ENCODE measurements at regions not wholly inside any gene's neighbourhood (a gene's known extent, or its start where the extent isn't known, plus 50 kb on each side); places are given as distances from the start of the nearest gene placed in this dataset.

DNA sequence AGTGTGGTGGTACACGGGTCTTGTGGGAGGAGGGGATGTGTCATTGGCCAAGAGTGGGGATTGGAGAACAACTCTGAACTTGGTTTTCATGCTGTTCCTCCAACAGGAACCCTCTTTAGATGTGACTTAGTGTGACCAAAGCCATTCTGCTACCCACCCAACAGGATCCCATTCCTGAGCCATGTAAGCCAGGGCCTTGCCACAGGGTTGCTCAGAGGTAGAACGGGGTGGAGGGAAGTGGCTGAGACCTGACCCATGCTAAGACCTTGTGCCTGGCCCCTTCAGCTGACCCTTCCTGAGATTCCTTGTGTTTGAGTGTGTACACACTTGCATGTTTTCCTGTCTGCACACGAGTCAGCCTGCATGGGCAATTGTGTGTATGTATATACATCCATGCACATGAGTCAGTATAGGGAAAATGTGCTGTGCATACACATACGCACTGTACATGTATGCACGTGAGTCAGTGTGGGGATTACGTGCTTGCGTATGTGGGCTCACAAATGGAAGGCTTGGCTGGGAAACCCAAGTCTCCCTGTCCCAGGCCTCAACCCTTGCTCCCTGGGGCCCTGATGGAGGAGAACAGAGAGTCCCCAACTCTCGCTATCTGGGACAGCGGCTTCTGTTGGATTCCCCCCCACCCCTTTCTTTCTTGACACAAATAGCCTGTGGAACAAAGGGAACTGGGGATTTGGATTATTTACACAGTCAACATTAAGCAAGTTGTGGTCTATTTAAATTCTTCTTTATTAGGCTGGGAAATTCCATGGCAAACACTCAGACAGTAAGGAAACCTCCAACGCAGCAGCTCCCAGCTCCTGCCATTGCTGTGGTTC, 339.8 kb downstream of the DYSF start:
- TF ChIP-seq, protein P1, sequence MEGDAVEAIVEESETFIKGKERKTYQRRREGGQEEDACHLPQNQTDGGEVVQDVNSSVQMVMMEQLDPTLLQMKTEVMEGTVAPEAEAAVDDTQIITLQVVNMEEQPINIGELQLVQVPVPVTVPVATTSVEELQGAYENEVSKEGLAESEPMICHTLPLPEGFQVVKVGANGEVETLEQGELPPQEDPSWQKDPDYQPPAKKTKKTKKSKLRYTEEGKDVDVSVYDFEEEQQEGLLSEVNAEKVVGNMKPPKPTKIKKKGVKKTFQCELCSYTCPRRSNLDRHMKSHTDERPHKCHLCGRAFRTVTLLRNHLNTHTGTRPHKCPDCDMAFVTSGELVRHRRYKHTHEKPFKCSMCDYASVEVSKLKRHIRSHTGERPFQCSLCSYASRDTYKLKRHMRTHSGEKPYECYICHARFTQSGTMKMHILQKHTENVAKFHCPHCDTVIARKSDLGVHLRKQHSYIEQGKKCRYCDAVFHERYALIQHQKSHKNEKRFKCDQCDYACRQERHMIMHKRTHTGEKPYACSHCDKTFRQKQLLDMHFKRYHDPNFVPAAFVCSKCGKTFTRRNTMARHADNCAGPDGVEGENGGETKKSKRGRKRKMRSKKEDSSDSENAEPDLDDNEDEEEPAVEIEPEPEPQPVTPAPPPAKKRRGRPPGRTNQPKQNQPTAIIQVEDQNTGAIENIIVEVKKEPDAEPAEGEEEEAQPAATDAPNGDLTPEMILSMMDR (IDR thresholded peaks at IDR 0.05), result no peak
- H3K27me3 ChIP-seq (ENCODE audit: insufficient read depth in 3 of 3, low read length in 2 of 3), result no peaks in the 10 kb centered on the region
- no peaks in the 10 kb centered on the region for H3K36me3 ChIP-seq (ENCODE audit: insufficient read depth in 1 of 2, low read depth in 1 of 2)
- intact Hi-C loops (cut with DNase I), result loop anchor here in 1 of 2 donors (10.0 kb wide), 1 partner anchor 188 kb away; no protein-coding TSS in a partner anchor
- H3K27ac ChIP-seq, result no peak overlapping the region
- ATAC-seq (no peak), DNase-seq (no peak)
- 91 to 93% (median 92%) methylated on average over 10 of the region's 10 CpGs for WGBS, 3 donors
- no peaks in the 10 kb centered on the region for H3K4me1 ChIP-seq
- H3K4me3 ChIP-seq, result no peak overlapping the region
- H3K9me3 ChIP-seq, result no peaks in the 10 kb centered on the region

DNA sequence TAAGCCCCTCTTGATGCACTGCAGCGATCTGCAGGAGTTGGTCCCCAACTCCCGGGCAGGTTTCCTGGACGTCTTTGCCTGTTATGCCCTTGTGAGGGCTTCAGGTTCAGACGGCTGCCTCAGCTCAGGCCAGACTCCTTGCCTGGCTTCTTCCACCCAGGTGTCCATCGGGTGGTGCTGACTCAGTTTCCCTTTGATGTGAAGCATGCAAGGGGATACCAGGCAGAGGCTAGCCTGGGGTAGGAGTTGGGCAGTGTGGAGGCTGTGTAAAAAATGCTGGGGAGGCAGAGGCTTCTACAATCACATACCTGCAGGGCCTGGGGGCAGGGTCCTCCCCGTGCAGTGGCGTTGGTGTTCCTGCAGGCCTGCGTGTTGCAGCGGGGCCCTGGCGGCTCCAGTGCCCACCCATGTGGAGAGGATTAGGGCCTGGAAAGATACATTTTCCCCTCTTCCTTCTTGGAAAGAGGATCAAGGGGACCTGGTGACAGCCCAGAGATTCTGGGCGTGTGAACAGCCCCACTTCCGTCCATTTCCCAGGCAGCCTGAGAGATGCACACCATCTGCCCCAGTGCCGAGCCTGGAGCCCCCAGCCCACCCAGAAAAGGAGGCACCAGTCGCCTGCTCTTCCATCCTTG, 338.3 kb downstream of the DYSF start:
- Histone ChIP-seq H3K36me3 (ENCODE audit: insufficient read depth in 1 of 2, low read depth in 1 of 2) (no peaks in the 10 kb centered on the region), H3K4me1 (no peaks in the 10 kb centered on the region), H3K9me3 (no peaks in the 10 kb centered on the region), H3K27me3 (ENCODE audit: insufficient read depth in 3 of 3, low read length in 2 of 3) (no peaks in the 10 kb centered on the region), H3K4me3 (no peak overlapping the region), H3K27ac (no peak overlapping the region)
- ATAC-seq (no peak), DNase-seq (no peak)
- WGBS, 3 donors, result 94 to 97% (median 95%) methylated on average over 14 of the region's 14 CpGs
- TF ChIP-seq, protein P1 (IDR thresholded peaks at IDR 0.05), result no peak
- intact Hi-C loops (cut with DNase I), result loop anchor here in 1 of 2 donors (10.0 kb wide), 1 partner anchor 187 kb away; no protein-coding TSS in a partner anchor

DNA sequence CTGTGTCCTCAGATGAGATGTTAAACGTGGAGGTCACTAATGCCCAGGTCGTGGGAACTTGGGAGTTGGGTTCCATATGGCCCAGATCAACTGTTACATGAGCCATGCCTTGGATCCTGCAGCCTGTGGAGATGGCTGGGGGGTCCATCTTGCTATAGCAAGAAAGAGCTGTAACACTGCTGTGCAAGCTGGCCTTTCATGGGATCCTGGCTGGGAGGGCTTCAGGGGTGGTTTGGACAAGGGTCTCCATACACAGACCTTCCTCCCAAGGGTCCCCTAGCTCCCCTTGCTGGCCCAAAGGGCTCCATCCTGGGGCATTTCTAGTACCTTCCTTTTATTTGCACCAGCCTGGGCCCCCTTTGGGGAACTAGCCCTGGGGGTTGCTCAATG, 337.7 kb downstream of the DYSF start:
- H3K4me1 ChIP-seq, result no peaks in the 10 kb centered on the region
- 71 to 78% (median 72%) methylated on average over 2 of the region's 2 CpGs for WGBS, 3 donors
- H3K4me3 ChIP-seq, result no peak overlapping the region
- H3K9me3 ChIP-seq, result no peaks in the 10 kb centered on the region
- ATAC-seq (no peak), DNase-seq (no peak)
- TF ChIP-seq, protein P1 (IDR thresholded peaks at IDR 0.05), result no peak
- H3K27ac ChIP-seq, result no peak overlapping the region
- no peaks in the 10 kb centered on the region for H3K36me3 ChIP-seq (ENCODE audit: insufficient read depth in 1 of 2, low read depth in 1 of 2)
- no peaks in the 10 kb centered on the region for H3K27me3 ChIP-seq (ENCODE audit: insufficient read depth in 3 of 3, low read length in 2 of 3)
- intact Hi-C loops (cut with DNase I), result loop anchor here in 1 of 2 donors (10.0 kb wide), 1 partner anchor 186 kb away; no protein-coding TSS in a partner anchor

DNA sequence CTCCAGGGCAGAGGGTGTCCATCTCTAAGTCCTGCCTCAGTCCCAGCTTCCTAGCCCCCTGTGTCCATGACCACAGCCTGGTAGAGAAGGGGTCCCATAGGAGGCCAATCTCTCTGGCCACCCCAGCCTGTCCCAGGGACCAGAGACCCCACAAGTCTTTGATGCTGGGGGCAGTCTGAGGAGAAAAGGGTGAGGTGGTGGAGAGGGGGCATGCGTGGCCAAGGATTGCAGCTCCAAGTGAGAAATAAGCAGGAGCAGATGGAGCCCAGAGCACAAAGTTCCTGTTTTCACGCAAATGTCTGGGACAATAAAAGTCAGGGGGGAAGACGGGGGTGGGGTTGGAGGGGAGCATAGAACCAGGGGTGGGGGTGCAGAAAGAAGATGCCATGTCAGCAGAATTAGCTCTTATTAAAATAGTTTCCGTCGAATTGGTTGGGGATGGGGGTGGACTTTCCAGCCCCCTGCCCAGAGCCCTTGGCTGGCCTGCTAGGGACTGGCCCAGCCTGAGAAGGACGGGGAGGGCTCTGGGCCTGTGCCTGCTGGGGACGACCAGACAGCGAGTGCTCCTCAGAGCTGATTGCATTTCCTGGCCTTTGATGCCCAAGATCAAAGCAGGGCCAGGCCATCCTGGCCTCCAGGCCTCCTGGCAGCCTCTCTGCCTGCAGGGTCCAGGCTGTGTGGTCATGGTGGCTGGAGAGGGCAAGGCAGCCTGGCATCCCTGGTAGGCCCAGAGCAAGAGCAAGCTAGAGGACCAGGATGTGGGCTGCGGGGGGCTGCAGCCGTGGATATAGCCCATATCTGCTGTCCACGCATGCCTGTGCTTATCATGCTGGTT, 337.1 kb downstream of the DYSF start:
- DNase-seq (no peak), ATAC-seq (no peak)
- no peak overlapping the region for H3K27ac ChIP-seq
- H3K27me3 ChIP-seq (ENCODE audit: insufficient read depth in 3 of 3, low read length in 2 of 3), result no peaks in the 10 kb centered on the region
- intact Hi-C loops (cut with DNase I), result loop anchor here in 1 of 2 donors (10.0 kb wide), 1 partner anchor 186 kb away; no protein-coding TSS in a partner anchor
- peaks cover 6% of the 10 kb centered on the region for H3K4me1 ChIP-seq
- TF ChIP-seq, protein P1 (IDR thresholded peaks at IDR 0.05), result no peak
- no peaks in the 10 kb centered on the region for H3K9me3 ChIP-seq
- no peak overlapping the region for H3K4me3 ChIP-seq
- WGBS, 3 donors, result 81 to 87% (median 82%) methylated on average over 11 of the region's 11 CpGs
- H3K36me3 ChIP-seq (ENCODE audit: insufficient read depth in 1 of 2, low read depth in 1 of 2), result no peaks in the 10 kb centered on the region

Data from psoas muscle (tissue), 7 donors.